HCEC 1CT (cell line): ENCODE measurements at regions not wholly inside any gene's neighbourhood (a gene's known extent, or its start where the extent isn't known, plus 50 kb on each side); places are given as distances from the start of the nearest gene placed in this dataset.

Source experiments
- DNase-seq: peaks from one replicate; pipeline ENCODE4 v3.0.0-alpha.2; 2017

GRCh38 chr5:44652674-44653073 is 156.1 kb upstream of the MRPS30 start:
- DNase-seq = no peak

- DNase-seq = no peak
These were observed 162.7 kb upstream of the MRPS30 start for GRCh38 chr5:44646016-44646415.

GRCh38 chr5:44645502-44645901 is 163.2 kb upstream of the MRPS30 start:
- no peak for DNase-seq

GRCh38 chr5:44644628-44645027 is 164.1 kb upstream of the MRPS30 start:
- DNase-seq = no peak

- DNase-seq = no peak
These were observed 166.9 kb upstream of the MRPS30 start for GRCh38 chr5:44641820-44642219.

- no peak for DNase-seq
These were observed 167.7 kb upstream of the MRPS30 start for GRCh38 chr5:44640945-44641456.

- DNase-seq = no peak
These were observed 170.6 kb upstream of the MRPS30 start for GRCh38 chr5:44637916-44638869.

GRCh38 chr5:44632344-44632743 is 176.4 kb upstream of the MRPS30 start:
- DNase-seq = no peak

GRCh38 chr5:44626846-44627245 is 181.9 kb upstream of the MRPS30 start:
- DNase-seq = no peak

GRCh38 chr5:44622331-44622730 is 186.4 kb upstream of the MRPS30 start:
- no peak for DNase-seq

- peak; percentile 47 for DNase-seq
These were observed 188.7 kb upstream of the MRPS30 start for GRCh38 chr5:44619875-44620610.

- no peak for DNase-seq
These were observed 193.9 kb upstream of the MRPS30 start for GRCh38 chr5:44614845-44615244.

GRCh38 chr5:44613936-44614335 is 194.8 kb upstream of the MRPS30 start:
- DNase-seq = no peak

GRCh38 chr5:44605926-44606325 is 202.8 kb upstream of the MRPS30 start:
- DNase-seq = no peak

GRCh38 chr5:44603496-44604272 is 205.1 kb upstream of the MRPS30 start:
- no peak for DNase-seq

GRCh38 chr5:44574678-44575077 is 185.5 kb upstream of the FGF10 start:
- no peak for DNase-seq

GRCh38 chr5:44568519-44568918 is 179.3 kb upstream of the FGF10 start:
- DNase-seq = peak; percentile 65

GRCh38 chr5:44565902-44566301 is 176.7 kb upstream of the FGF10 start:
- DNase-seq = peak; percentile 48

- no peak for DNase-seq
These were observed 176.1 kb upstream of the FGF10 start for GRCh38 chr5:44565360-44565759.

GRCh38 chr5:44546286-44546685 is 157.1 kb upstream of the FGF10 start:
- peak; percentile 97 for DNase-seq

GRCh38 chr5:44543511-44543910 is 154.3 kb upstream of the FGF10 start:
- no peak for DNase-seq

- peak; percentile 45 for DNase-seq
These were observed 153.2 kb upstream of the FGF10 start for GRCh38 chr5:44542470-44542869.

GRCh38 chr5:44539602-44539919 is 150.3 kb upstream of the FGF10 start:
- no peak for DNase-seq
